Liver (tissue), 8 donors: ENCODE measurements at regions not wholly inside any gene's neighbourhood (a gene's known extent, or its start where the extent isn't known, plus 50 kb on each side); places are given as distances from the start of the nearest gene placed in this dataset.

Experiments used
- DNase-seq: peaks from one replicate; pipeline ENCODE4 v3.0.0-alpha.2; 2017; ENCODE audit warnings: low spot score
- H3K27ac ChIP-seq, 2 donors: one replicate each; pipeline ENCODE4 v1.7.0; 2013; ENCODE audit warnings: inconsistent platforms in 2 of 2, low read length in 2 of 2, control low read depth in 1 of 2, low read depth in 1 of 2, mild to moderate bottlenecking in 1 of 2
- H3K27me3 ChIP-seq, 4 donors: one replicate each; pipeline versions ENCODE4 v1.6.1 to v1.7.0; 2013; ENCODE audit warnings: low read length in 3 of 4, inconsistent platforms in 1 of 4, mild to moderate bottlenecking in 1 of 4, moderate library complexity in 1 of 4; ENCODE audit not compliant: control insufficient read depth in 4 of 4, insufficient read depth in 4 of 4
- H3K36me3 ChIP-seq, 4 donors: one replicate each; pipeline versions ENCODE4 v1.6.1 to v1.7.0; 2013; ENCODE audit warnings: low read length in 3 of 4, mild to moderate bottlenecking in 3 of 4, low read depth in 1 of 4, moderate library complexity in 1 of 4; ENCODE audit not compliant: control insufficient read depth in 4 of 4, insufficient read depth in 3 of 4
- H3K4me1 ChIP-seq, 4 donors: one replicate each; pipeline versions ENCODE4 v1.6.1 to v1.7.0; 2013; ENCODE audit warnings: low read length in 3 of 4, mild to moderate bottlenecking in 3 of 4, moderate library complexity in 1 of 4; ENCODE audit not compliant: control insufficient read depth in 4 of 4, insufficient read depth in 4 of 4
- H3K4me3 ChIP-seq, 3 donors: one replicate each; pipeline versions ENCODE4 v1.6.1 to v1.7.0; 2013; ENCODE audit warnings: low read length in 3 of 3, control low read depth in 1 of 3, low read depth in 1 of 3, mild to moderate bottlenecking in 1 of 3
- H3K9ac ChIP-seq, 2 donors: one replicate each; pipeline ENCODE4 v1.7.0; 2013; ENCODE audit warnings: low read length in 2 of 2, mild to moderate bottlenecking in 2 of 2, moderate library complexity in 2 of 2, control low read depth in 1 of 2, low read depth in 1 of 2
- H3K9me3 ChIP-seq, 4 donors: one replicate each; pipeline versions ENCODE4 v1.6.1 to v1.7.0; 2013; ENCODE audit warnings: low read length in 3 of 4; ENCODE audit not compliant: control insufficient read depth in 4 of 4
- EGR1 ChIP-seq, 2 donors: IDR thresholded peaks; 2 replicates each; pipeline ENCODE4 v1.6.1; 2016 to 2018; ENCODE audit warnings: antibody characterized with exemption in 2 of 2, low read depth in 2 of 2
- FOXA1 ChIP-seq: IDR thresholded peaks from 2 replicates; pipeline ENCODE4 v1.6.1; 2016; ENCODE audit warnings: antibody characterized with exemption
- FOXA2 ChIP-seq: IDR thresholded peaks from 2 replicates; pipeline ENCODE4 v1.6.1; 2016; ENCODE audit warnings: antibody characterized with exemption
- GABPA ChIP-seq, 2 donors: IDR thresholded peaks in 1 of 2; conservative IDR thresholded peaks in 1 of 2; 2 replicates each; pipeline ENCODE4 v1.6.1; 2016; ENCODE audit warnings: antibody characterized with exemption in 2 of 2, mild to moderate bottlenecking in 1 of 2, moderate library complexity in 1 of 2
- HNF4A ChIP-seq, 2 donors: conservative IDR thresholded peaks; 2 replicates each; pipeline ENCODE4 v1.6.1; 2016; ENCODE audit warnings: antibody characterized with exemption in 2 of 2, mild to moderate bottlenecking in 2 of 2
- HNF4G ChIP-seq: IDR thresholded peaks from 2 replicates; pipeline ENCODE4 v1.6.1; 2016; ENCODE audit warnings: antibody characterized with exemption
- JUND ChIP-seq, 2 donors: IDR thresholded peaks; 2 replicates each; pipeline ENCODE4 v1.6.1; 2016; ENCODE audit warnings: antibody characterized with exemption in 2 of 2
- NR2F2 ChIP-seq: IDR thresholded peaks from 2 replicates; pipeline ENCODE4 v1.6.1; 2016; ENCODE audit warnings: antibody characterized with exemption
- RAD21 ChIP-seq, 2 donors: IDR thresholded peaks; 2 replicates each; pipeline ENCODE4 v1.6.1; 2016; ENCODE audit warnings: antibody characterized with exemption in 2 of 2, mild to moderate bottlenecking in 2 of 2
- RXRA ChIP-seq, 2 donors: IDR thresholded peaks; 2 replicates each; pipeline ENCODE4 v1.6.1; 2017 to 2018; ENCODE audit warnings: antibody characterized with exemption in 2 of 2, mild to moderate bottlenecking in 1 of 2
- SP1 ChIP-seq: IDR thresholded peaks from 2 replicates; pipeline ENCODE4 v1.6.1; 2018; ENCODE audit warnings: antibody characterized with exemption, mild to moderate bottlenecking
- YY1 ChIP-seq: IDR thresholded peaks from 2 replicates; pipeline ENCODE4 v1.6.1; 2016; ENCODE audit warnings: antibody characterized with exemption, mild to moderate bottlenecking
- WGBS: extraction: QIAGEN DNeasy Blood & Tissue Kit; methylation state at CpG from one replicate; pipeline ENCODE4 v1.1.7; 2013; 5-methylcytosine and 5-hydroxymethylcytosine counted together
- TF ChIP-seq, protein P1 (sequence below): IDR thresholded peaks from 2 replicates; pipeline ENCODE4 v1.6.1; 2016; ENCODE audit warnings: antibody characterized with exemption
- TF ChIP-seq, protein P2 (sequence below): fragments of 150-350 bp; IDR thresholded peaks from 2 replicates; pipeline ENCODE4 v1.5.1; 2017; ENCODE audit warnings: improper control_type of control experiment, low read depth, low read length; ENCODE audit not compliant: missing input control
- TF ChIP-seq, protein P3 (sequence below): IDR thresholded peaks from 2 replicates; pipeline ENCODE4 v1.6.1; 2016; ENCODE audit warnings: antibody characterized with exemption
- TF ChIP-seq, protein P4 (sequence below): IDR thresholded peaks from 2 replicates; pipeline ENCODE4 v1.6.1; 2016; ENCODE audit warnings: antibody characterized with exemption, mild to moderate bottlenecking
- donor health status: healthy.
- donor health status: healthy.
- donor health status: healthy.
- donor health status: healthy.
- donor health status: healthy.

DNA sequence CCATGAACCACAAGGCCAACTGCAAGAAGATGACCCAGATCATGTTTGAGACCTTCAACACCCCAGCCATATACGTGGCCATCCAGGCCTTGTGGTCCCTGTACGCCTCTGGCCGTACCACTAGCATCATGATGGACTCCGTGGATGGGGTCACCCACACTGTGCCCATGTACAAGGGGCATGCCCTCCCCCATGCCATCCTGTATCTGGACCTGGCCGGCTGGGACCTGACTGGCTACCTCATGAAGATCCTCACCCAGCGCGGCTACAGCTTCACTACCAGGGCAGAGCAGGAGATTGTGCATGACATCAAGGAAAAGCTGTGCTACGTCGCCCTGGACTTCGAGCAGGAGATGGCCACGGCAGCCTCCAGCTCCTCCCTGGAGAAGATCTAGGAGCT is 153.7 kb downstream of the CAVIN4 start:
- no peaks in the 10 kb centered on the region for H3K4me1 ChIP-seq
- no peaks in the 10 kb centered on the region for H3K27me3 ChIP-seq
- no peaks in the 10 kb centered on the region for H3K36me3 ChIP-seq
- H3K9me3 ChIP-seq, result no peaks in the 10 kb centered on the region
- no peak overlapping the region for H3K9ac ChIP-seq
- H3K4me3 ChIP-seq, result no peak overlapping the region
- WGBS, result 95% methylated on average over 11 of the region's 11 CpGs
- TF ChIP-seq, protein P1, sequence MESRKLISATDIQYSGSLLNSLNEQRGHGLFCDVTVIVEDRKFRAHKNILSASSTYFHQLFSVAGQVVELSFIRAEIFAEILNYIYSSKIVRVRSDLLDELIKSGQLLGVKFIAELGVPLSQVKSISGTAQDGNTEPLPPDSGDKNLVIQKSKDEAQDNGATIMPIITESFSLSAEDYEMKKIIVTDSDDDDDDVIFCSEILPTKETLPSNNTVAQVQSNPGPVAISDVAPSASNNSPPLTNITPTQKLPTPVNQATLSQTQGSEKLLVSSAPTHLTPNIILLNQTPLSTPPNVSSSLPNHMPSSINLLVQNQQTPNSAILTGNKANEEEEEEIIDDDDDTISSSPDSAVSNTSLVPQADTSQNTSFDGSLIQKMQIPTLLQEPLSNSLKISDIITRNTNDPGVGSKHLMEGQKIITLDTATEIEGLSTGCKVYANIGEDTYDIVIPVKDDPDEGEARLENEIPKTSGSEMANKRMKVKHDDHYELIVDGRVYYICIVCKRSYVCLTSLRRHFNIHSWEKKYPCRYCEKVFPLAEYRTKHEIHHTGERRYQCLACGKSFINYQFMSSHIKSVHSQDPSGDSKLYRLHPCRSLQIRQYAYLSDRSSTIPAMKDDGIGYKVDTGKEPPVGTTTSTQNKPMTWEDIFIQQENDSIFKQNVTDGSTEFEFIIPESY, result no peak
- TF ChIP-seq RXRA (IDR thresholded peaks at IDR 0.05) (no peak), GABPA (IDR thresholded peaks at IDR 0.05 in 1 of 2, conservative IDR thresholded peaks at IDR 0.05 in 1 of 2) (no peak), YY1 (no peak), SP1 (no peak), EGR1 (IDR thresholded peaks at IDR 0.05; ENCODE audit: low read depth in 2 of 2) (no peak), JUND (IDR thresholded peaks at IDR 0.05) (no peak), FOXA1 (no peak), FOXA2 (no peak)
- TF ChIP-seq, protein P2, sequence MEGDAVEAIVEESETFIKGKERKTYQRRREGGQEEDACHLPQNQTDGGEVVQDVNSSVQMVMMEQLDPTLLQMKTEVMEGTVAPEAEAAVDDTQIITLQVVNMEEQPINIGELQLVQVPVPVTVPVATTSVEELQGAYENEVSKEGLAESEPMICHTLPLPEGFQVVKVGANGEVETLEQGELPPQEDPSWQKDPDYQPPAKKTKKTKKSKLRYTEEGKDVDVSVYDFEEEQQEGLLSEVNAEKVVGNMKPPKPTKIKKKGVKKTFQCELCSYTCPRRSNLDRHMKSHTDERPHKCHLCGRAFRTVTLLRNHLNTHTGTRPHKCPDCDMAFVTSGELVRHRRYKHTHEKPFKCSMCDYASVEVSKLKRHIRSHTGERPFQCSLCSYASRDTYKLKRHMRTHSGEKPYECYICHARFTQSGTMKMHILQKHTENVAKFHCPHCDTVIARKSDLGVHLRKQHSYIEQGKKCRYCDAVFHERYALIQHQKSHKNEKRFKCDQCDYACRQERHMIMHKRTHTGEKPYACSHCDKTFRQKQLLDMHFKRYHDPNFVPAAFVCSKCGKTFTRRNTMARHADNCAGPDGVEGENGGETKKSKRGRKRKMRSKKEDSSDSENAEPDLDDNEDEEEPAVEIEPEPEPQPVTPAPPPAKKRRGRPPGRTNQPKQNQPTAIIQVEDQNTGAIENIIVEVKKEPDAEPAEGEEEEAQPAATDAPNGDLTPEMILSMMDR, result no peak
- no peak for DNase-seq
- H3K27ac ChIP-seq, result no peak overlapping the region

DNA sequence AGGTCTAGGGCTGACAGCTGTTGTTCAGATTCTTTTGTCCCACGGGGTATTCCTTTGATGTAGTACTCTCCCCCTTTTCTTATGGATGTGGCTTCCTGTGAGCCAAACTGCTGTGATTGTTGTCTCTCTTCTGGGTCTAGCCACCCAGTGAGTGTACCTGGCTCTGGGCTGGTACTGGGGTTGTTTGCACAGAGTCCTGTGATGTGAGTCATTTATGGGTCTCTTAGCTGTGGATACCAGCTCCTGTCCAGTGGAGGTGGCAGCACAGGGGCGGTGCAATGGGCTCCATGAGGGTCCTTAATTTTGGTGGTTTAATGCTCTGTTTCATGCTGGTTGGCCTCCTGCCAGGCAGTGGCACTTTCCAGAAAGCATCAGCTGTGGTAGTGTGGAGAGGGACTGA is 161.3 kb downstream of the CAVIN4 start:
- DNase-seq, result no peak
- Histone ChIP-seq H3K4me3 (no peak overlapping the region), H3K36me3 (no peaks in the 10 kb centered on the region), H3K4me1 (no peaks in the 10 kb centered on the region), H3K9me3 (peaks cover 0 to 2% (median 0%) of the 10 kb centered on the region in 4 donors), H3K27me3 (no peaks in the 10 kb centered on the region), H3K27ac (no peak overlapping the region), H3K9ac (no peak overlapping the region)
- WGBS, result 67% methylated on average over 2 of the region's 2 CpGs
- no peak for TF ChIP-seq FOXA1
- TF ChIP-seq YY1, result no peak
- no peak for TF ChIP-seq HNF4G
- no peak for TF ChIP-seq HNF4A (conservative IDR thresholded peaks at IDR 0.05)
- TF ChIP-seq, protein P2, result no peak
- no peak for TF ChIP-seq EGR1 (IDR thresholded peaks at IDR 0.05; ENCODE audit: low read depth in 2 of 2)
- no peak for TF ChIP-seq FOXA2
- TF ChIP-seq, protein P1, result no peak
- no peak for TF ChIP-seq NR2F2
- TF ChIP-seq SP1, result no peak
- TF ChIP-seq RAD21 (IDR thresholded peaks at IDR 0.05), result no peak
- TF ChIP-seq, protein P3, sequence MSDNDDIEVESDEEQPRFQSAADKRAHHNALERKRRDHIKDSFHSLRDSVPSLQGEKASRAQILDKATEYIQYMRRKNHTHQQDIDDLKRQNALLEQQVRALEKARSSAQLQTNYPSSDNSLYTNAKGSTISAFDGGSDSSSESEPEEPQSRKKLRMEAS, result no peak
- TF ChIP-seq, protein P4, sequence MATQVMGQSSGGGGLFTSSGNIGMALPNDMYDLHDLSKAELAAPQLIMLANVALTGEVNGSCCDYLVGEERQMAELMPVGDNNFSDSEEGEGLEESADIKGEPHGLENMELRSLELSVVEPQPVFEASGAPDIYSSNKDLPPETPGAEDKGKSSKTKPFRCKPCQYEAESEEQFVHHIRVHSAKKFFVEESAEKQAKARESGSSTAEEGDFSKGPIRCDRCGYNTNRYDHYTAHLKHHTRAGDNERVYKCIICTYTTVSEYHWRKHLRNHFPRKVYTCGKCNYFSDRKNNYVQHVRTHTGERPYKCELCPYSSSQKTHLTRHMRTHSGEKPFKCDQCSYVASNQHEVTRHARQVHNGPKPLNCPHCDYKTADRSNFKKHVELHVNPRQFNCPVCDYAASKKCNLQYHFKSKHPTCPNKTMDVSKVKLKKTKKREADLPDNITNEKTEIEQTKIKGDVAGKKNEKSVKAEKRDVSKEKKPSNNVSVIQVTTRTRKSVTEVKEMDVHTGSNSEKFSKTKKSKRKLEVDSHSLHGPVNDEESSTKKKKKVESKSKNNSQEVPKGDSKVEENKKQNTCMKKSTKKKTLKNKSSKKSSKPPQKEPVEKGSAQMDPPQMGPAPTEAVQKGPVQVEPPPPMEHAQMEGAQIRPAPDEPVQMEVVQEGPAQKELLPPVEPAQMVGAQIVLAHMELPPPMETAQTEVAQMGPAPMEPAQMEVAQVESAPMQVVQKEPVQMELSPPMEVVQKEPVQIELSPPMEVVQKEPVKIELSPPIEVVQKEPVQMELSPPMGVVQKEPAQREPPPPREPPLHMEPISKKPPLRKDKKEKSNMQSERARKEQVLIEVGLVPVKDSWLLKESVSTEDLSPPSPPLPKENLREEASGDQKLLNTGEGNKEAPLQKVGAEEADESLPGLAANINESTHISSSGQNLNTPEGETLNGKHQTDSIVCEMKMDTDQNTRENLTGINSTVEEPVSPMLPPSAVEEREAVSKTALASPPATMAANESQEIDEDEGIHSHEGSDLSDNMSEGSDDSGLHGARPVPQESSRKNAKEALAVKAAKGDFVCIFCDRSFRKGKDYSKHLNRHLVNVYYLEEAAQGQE, result no peak
